GM23338 (cell line): ENCODE measurements at regions not wholly inside any gene's neighbourhood (a gene's known extent, or its start where the extent isn't known, plus 50 kb on each side); places are given as distances from the start of the nearest gene placed in this dataset.
"Not testable (repeated sequence)": the region's sequence is repeated elsewhere in the genome, so short reads cannot be mapped to it uniquely, and the experiment has no call there.

Source experiments
- ATAC-seq: fragments of 200-7000 bp; cut with Tn5 transposase; 3 replicates; pipeline ENCODE4 v1.9.1; 2020
- DNase-seq: peaks from one replicate; pipeline ENCODE4 v3.0.0-alpha.2; 2015; ENCODE audit warnings: low spot score
- H2AFZ ChIP-seq: fragments of 200-600 bp; sonication (generic); 2 replicates; pipeline ENCODE4 v1.8.0; 2016; ENCODE audit warnings: antibody characterized with exemption, mild to moderate bottlenecking, moderate library complexity
- H3F3A ChIP-seq: fragments of 200-600 bp; sonication (generic); replicated peaks from 2 replicates; pipeline ENCODE4 v1.8.0; 2017; ENCODE audit warnings: antibody characterized with exemption, mixed run types, low read depth
- H3K27ac ChIP-seq: fragments of 200-600 bp; sonication (generic); 2 replicates; pipeline ENCODE4 v1.6.1; 2016; ENCODE audit warnings: low read depth
- H3K27me3 ChIP-seq: fragments of 200-600 bp; sonication (generic); 2 replicates; pipeline ENCODE4 v1.8.0; 2016; ENCODE audit warnings: mild to moderate bottlenecking, mixed run types, moderate library complexity; ENCODE audit not compliant: insufficient read depth
- H3K36me3 ChIP-seq: fragments of 200-600 bp; sonication (generic); 2 replicates; pipeline ENCODE4 v1.8.0; 2016; ENCODE audit warnings: mild to moderate bottlenecking; ENCODE audit not compliant: insufficient read depth
- H3K4me1 ChIP-seq: fragments of 200-600 bp; sonication (generic); 2 replicates; pipeline ENCODE4 v1.8.0; 2016; ENCODE audit warnings: mild to moderate bottlenecking, moderate library complexity; ENCODE audit not compliant: insufficient read depth
- H3K4me2 ChIP-seq: fragments of 200-600 bp; sonication (generic); 2 replicates; pipeline ENCODE4 v1.7.1; 2017; ENCODE audit warnings: mixed run types
- H3K4me3 ChIP-seq: fragments of 200-600 bp; sonication (generic); 2 replicates; pipeline ENCODE4 v1.6.1; 2016; ENCODE audit warnings: mixed run types
- H3K79me2 ChIP-seq: fragments of 200-600 bp; sonication (generic); replicated peaks from 2 replicates; pipeline ENCODE4 v1.8.0; 2017; ENCODE audit warnings: mild to moderate bottlenecking; ENCODE audit not compliant: insufficient read depth
- H3K9me2 ChIP-seq: fragments of 200-600 bp; sonication (generic); 2 replicates; pipeline ENCODE4 v1.8.0; 2017; ENCODE audit not compliant: insufficient read depth
- H4K20me1 ChIP-seq: fragments of 200-600 bp; sonication (generic); replicated peaks from 2 replicates; pipeline ENCODE4 v1.8.0; 2017; ENCODE audit warnings: mild to moderate bottlenecking; ENCODE audit not compliant: insufficient read depth
- H3K27ac Mint-ChIP-seq: 2 replicates; pipeline ENCODE4 v1.8.0; 2020; ENCODE audit warnings: inconsistent platforms, mild to moderate bottlenecking, moderate library complexity, mixed read lengths
- H3K27me3 Mint-ChIP-seq: 3 replicates; pipeline ENCODE4 v1.8.0; 2022; ENCODE audit warnings: low read depth, mild to moderate bottlenecking, moderate library complexity, mixed read lengths, inconsistent platforms; ENCODE audit not compliant: insufficient read depth, poor library complexity
- H3K36me3 Mint-ChIP-seq: 3 replicates; pipeline ENCODE4 v1.8.0; 2021; ENCODE audit warnings: low read depth, mild to moderate bottlenecking, inconsistent platforms, moderate library complexity, mixed read lengths
- H3K4me1 Mint-ChIP-seq: 3 replicates; pipeline ENCODE4 v1.8.0; 2020; ENCODE audit warnings: mild to moderate bottlenecking, inconsistent platforms, mixed read lengths
- H3K4me3 Mint-ChIP-seq: 3 replicates; pipeline ENCODE4 v1.8.0; 2021; ENCODE audit warnings: moderate library complexity, mild to moderate bottlenecking, inconsistent platforms, mixed read lengths
- H3K9me3 Mint-ChIP-seq: 3 replicates; pipeline ENCODE4 v1.8.0; 2020; ENCODE audit warnings: moderate library complexity, mild to moderate bottlenecking, inconsistent platforms, mixed read lengths
- ETS1 ChIP-seq: IDR thresholded peaks from 2 replicates; pipeline ENCODE4 v1.6.1; 2016; ENCODE audit warnings: antibody characterized with exemption
- EZH2 ChIP-seq: fragments of 200-600 bp; sonication (generic); IDR thresholded peaks from one replicate; pipeline ENCODE4 v1.8.0; 2017; ENCODE audit warnings: antibody characterized with exemption, mild to moderate bottlenecking, low read depth; ENCODE audit not compliant: unreplicated experiment
- NANOG ChIP-seq: IDR thresholded peaks from 2 replicates; pipeline ENCODE4 v1.6.1; 2016; ENCODE audit warnings: antibody characterized with exemption, borderline replicate concordance
- POLR2AphosphoS5 ChIP-seq: IDR thresholded peaks from 2 replicates; pipeline ENCODE4 v1.6.1; 2016; ENCODE audit warnings: antibody characterized with exemption, low read depth
- ZNF462 ChIP-seq: fragments of 250-450 bp; sonication (Bioruptor Pico); IDR thresholded peaks from 2 replicates; pipeline ENCODE4 v1.5.0; 2020; ENCODE audit warnings: mild to moderate bottlenecking, moderate library complexity
- TF ChIP-seq, protein P1 (sequence below), 2 experiments: fragments of 200-600 bp in 1 of 2; sonication (generic) in 1 of 2; conservative IDR thresholded peaks; 2 replicates each; pipeline versions ENCODE4 v1.5.1 to v1.6.1; 2016 to 2017; ENCODE audit warnings: antibody characterized with exemption in 2 of 2, low read depth in 2 of 2, mild to moderate bottlenecking in 2 of 2, moderate library complexity in 1 of 2

DNA sequence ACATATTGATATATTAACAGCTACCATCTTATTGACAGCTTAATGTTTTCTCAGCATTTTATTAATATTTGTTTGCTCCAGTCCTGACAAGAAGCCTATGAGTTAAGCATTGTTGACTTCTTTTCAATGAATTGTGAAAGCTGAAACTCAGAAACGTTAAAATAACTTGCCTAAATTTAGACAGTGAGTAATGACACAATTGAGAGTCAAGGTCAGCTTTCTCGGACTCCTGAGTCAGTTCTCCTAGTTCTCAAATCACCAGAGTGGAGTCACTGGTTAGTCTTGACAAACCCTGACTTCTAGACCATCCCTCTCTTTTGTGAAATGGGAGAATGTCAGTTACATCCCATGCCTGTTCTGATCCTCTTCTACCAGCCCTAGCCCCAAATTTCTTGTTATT is 222.7 kb upstream of the ACO1 start:
- no peaks in the 10 kb centered on the region for H3K27me3 ChIP-seq
- Mint-ChIP-seq H3K4me3 (no peak overlapping the region), H3K27ac (no peak overlapping the region), H3K36me3 (no peaks in the 10 kb centered on the region), H3K4me1 (peaks cover 4% of the 10 kb centered on the region), H3K27me3 (no peaks in the 10 kb centered on the region), H3K9me3 (no peaks in the 10 kb centered on the region)
- no peaks in the 10 kb centered on the region for H3F3A ChIP-seq
- no peaks in the 10 kb centered on the region for H4K20me1 ChIP-seq
- H3K4me2 ChIP-seq, result no peak overlapping the region
- H3K4me3 ChIP-seq, result no peak overlapping the region
- no peaks in the 10 kb centered on the region for H3K79me2 ChIP-seq
- no peak overlapping the region for H3K27ac ChIP-seq
- ATAC-seq (no peak), DNase-seq (no peak)
- H2AFZ ChIP-seq, result no peak overlapping the region
- TF ChIP-seq NANOG (no peak), POLR2AphosphoS5 (no peak), ETS1 (no peak), ZNF462 (no peak), EZH2 (no peak)
- TF ChIP-seq, protein P1, sequence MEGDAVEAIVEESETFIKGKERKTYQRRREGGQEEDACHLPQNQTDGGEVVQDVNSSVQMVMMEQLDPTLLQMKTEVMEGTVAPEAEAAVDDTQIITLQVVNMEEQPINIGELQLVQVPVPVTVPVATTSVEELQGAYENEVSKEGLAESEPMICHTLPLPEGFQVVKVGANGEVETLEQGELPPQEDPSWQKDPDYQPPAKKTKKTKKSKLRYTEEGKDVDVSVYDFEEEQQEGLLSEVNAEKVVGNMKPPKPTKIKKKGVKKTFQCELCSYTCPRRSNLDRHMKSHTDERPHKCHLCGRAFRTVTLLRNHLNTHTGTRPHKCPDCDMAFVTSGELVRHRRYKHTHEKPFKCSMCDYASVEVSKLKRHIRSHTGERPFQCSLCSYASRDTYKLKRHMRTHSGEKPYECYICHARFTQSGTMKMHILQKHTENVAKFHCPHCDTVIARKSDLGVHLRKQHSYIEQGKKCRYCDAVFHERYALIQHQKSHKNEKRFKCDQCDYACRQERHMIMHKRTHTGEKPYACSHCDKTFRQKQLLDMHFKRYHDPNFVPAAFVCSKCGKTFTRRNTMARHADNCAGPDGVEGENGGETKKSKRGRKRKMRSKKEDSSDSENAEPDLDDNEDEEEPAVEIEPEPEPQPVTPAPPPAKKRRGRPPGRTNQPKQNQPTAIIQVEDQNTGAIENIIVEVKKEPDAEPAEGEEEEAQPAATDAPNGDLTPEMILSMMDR (conservative IDR thresholded peaks at IDR 0.05; ENCODE audit: low read depth in 2 of 2), result no peak
- H3K4me1 ChIP-seq, result peaks cover 4% of the 10 kb centered on the region
- no peaks in the 10 kb centered on the region for H3K36me3 ChIP-seq
- no peaks in the 10 kb centered on the region for H3K9me2 ChIP-seq

DNA sequence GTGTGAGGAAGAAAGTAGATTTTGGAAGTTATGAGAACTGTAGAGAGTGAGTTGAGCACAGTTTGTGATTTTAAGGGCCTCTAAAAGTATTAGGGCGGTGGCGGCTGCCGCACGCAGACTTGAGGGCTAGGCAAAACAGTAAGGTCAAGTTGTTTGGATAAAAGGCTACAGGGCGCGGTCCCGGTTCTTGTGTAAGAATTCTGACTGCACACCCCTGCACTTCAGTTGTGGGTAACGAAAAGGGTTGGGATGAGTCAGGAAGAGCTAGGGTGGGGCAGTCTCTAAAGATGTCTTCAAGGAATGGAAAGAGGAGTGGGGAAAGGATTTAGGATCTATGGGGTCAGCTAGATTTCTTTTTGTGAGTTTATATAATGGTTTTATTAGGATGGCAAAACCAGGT is 218.1 kb upstream of the ACO1 start:
- H3K36me3 Mint-ChIP-seq, H4K20me1 ChIP-seq, H3K4me2 ChIP-seq, H3K4me1 Mint-ChIP-seq, H3K27me3 Mint-ChIP-seq, H3K27me3 ChIP-seq, H3K27ac ChIP-seq, H2AFZ ChIP-seq, DNase-seq, H3K4me1 ChIP-seq, H3K36me3 ChIP-seq, H3K79me2 ChIP-seq, H3K4me3 ChIP-seq, H3K27ac Mint-ChIP-seq, ATAC-seq, H3F3A ChIP-seq, H3K4me3 Mint-ChIP-seq, H3K9me2 ChIP-seq: not testable (repeated sequence)
- peaks cover 12% of the 10 kb centered on the region; the same call in 1 of the 3 replicates for H3K9me3 Mint-ChIP-seq
